Stimulated activated CD4-positive, alpha-beta T cell treated with anti-CD3 and anti-CD28 coated beads, TNF-alpha, amount 100 ng/mL, for 4 hours (primary cell): ENCODE measurements at regions not wholly inside any gene's neighbourhood (a gene's known extent, or its start where the extent isn't known, plus 50 kb on each side); places are given as distances from the start of the nearest gene placed in this dataset.

Source experiments
- DNase-seq, 3 experiments: peaks; one replicate each; pipeline ENCODE4 v3.0.0-alpha.2; 2020; ENCODE audit warnings: low read depth in 3 of 3

DNA sequence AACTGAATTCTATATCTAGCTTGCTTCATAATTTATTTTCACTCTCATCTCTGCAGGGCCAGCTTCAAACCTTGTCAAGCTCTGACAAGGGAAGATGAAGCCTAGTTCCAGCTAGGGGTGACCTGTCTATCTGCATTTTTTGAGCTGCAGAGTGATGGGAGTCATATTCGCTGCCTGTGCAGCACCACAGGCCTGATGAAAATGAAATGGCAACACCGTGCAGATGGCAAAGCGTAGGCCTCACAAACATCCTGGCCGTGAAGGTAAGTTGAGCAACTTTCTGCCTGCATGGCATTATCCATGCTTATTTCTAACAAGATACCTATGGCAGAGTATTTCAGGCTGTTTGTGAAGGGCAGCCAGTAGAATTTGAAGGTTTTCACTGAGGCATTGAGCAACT, 86.4 kb upstream of the C1QTNF9B start:
- no peak for DNase-seq

- DNase-seq, result no peak
Observed at GRCh38 chr13:23984546-23984945, 87.2 kb upstream of the C1QTNF9B start.

GRCh38 chr13:23985060-23985459, 87.8 kb upstream of the C1QTNF9B start:
- no peak for DNase-seq

- no peak for DNase-seq
Observed at GRCh38 chr13:23985839-23986238, 88.5 kb upstream of the C1QTNF9B start.

GRCh38 chr13:23986619-23987018, 89.3 kb upstream of the C1QTNF9B start:
- DNase-seq, result no peak

DNA sequence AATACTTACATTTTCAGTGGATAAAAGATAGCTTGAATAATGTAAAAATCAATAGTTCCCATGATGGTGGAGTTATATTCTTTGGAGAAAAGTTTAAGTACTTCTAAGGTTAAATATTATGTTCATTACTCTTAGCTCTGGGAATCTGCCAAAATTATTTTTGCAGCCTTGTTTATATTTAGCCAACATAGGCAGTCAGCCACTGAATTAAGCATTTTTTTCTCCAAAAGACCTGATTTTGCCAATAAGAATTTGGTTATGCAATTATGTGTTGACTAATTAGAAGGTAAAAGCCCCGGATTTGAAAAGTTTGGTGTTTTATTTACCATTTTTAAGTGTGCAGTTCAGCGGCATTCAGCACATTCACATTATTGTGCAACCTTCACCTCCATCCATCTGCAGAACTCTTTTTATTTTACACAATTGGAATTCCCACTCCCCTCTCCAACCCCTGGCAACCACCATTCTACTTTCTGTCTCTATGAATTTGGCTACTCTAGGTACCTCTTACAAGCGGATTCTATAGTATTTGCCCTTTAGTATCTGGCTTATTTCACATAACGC, 90.1 kb upstream of the C1QTNF9B start:
- DNase-seq, result no peak

GRCh38 chr13:23988546-23989122, 91.3 kb upstream of the C1QTNF9B start:
- no peak for DNase-seq

DNA sequence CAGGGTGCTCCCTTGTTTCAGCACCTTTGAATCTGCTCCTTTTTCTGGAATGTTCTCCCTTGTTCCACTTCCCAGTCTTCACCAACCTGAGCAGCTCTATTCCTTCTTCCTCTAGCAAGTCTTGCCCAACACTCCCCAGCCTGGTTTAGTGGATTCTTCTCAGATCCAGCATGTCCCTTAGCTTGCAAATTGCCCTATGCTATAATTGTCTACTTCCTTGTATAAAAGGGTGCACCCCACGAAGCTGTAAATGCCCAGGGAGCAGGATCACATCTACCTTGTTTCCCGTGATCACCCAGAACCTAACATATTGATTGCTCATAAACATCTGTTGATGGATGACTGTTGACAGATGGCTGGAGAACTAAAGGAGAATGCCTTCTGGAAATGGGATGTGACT, 93.2 kb upstream of the C1QTNF9B start:
- DNase-seq, result no peak

DNA sequence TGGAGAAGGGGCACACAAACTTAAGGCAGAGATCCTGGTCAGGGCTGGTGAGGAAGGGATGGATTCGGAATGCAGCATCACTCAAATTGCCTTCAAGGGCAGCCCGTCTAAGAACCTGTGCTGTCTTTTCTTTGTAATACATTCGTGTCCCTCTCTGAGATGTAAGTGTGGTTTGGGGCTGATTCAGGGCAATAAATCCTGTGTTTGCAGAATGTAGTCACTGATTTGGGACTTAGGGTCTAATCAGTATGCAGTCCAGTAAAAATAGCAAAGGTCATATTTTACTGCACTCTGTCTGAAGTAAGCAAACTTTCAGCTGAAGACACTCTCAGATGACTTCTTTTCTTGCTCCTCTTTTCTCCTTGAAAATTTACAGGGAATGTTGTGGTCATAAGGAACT, 93.8 kb upstream of the C1QTNF9B start:
- no peak for DNase-seq

- DNase-seq, result no peak
Observed at GRCh38 chr13:23992781-23993679, 95.7 kb upstream of the C1QTNF9B start.

DNA sequence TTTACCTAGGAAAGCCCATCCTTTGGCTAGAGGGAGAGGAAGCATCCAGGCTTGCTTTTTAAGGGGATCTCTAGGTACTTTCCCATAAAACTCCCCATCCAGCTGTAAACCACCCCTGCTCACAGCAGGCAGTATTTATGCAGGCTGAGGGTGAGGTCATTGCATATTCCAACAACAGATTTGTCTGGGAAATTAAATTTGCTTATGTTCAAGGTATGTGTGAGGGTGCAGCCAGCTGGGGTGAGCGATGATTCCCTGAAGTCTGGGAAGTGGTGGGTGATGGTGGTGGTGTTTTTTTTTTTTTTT, 96.3 kb upstream of the C1QTNF9B start:
- no peak for DNase-seq

DNA sequence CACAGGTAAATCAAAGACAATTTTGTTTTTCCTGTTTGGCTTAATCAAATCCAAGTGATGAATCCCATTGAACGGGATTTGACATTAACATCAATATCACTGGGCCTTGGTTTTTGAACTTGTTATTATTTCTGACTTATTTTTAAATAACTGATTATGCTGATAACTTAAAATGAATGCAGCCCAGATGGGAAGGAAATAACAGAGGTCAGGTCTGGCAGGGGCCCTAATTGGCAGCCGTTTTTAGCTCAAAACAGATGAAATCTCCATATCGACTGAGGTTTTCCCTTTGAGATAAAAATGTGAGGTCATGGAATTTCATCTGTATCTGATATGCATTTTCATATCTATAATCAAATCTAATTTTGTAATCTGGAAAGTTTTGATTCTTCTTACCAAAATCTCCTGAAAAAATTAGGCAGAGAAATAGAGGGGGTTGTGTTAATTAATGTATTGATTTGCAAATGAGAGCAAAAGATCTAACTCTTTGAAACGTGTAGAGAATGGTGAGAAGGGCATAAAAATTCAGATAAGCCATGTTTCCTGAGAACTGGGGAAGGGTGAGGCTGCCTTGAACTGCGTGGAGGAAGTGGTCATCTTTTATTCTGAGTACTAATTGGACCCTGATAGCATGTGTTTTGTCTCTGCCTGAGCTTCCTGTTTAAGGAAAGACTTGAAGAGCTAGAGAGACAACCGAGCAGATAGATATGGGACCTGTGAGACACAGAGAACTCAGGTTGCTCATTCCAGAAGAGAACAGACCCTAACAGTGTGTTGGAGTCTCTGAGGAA, 98.2 kb upstream of the C1QTNF9B start:
- no peak for DNase-seq

DNA sequence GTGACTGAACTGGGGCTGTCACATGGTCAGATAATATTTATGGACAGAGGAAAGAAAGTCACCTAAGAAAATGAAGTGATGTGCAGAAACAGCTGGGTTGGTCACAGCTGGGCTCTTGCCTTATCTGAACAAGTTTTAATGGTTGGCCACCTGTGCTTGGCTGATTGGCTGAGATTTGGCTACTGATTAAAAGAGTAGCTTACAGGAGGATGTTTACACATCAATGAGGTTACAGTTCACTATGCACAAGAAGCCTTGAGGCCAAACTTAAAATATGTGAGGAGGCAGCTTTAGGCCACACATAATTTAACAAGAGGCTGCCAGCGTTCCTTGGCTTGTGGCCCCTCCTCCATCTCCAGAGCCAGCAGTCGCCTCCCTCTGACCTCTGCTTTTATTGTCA, 99.2 kb upstream of the C1QTNF9B start:
- no peak for DNase-seq

- DNase-seq, result no peak
Observed at GRCh38 chr13:23999424-23999823, 102.1 kb upstream of the C1QTNF9B start.

- DNase-seq, result no peak
Observed at GRCh38 chr13:24002206-24002815, 105.0 kb upstream of the C1QTNF9B start.

DNA sequence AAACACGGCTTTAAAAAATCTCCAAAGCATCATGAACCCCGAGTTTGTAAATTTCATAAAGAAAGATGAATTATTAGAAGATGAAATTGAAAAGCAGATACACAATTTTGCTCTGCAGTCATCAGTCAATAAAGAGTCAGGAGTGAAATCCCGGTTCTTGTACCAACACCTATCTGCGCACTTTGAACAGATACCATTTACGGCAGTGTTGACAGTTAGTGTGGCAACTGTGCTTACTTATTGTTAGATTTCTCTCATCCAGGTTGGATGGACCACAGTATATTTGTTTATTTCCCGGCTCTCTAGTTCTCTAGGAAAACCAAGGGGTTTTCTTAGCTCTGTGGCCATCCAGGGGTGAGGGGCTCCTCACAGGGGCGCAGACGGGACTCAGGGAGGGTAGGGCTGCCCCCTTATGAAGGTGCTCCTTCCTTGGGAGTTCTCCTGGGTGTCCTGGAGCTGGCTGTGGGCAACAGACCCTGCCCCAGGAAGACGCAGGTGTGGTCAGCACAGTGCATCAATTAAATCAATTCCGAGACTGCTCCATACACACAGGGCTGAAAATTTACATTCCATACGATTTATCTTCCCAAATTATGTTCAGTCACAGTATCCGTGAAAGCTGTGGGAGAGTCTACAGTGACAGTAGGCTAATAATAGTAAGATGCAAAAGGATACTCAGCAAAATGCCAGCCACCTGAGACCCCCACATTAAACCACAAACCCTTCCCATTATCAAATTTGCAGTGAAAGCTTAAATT, 107.0 kb upstream of the C1QTNF9B start:
- DNase-seq, result no peak

GRCh38 chr13:24004971-24005370, 107.7 kb upstream of the C1QTNF9B start:
- no peak for DNase-seq

GRCh38 chr13:24005755-24006281, 108.5 kb upstream of the C1QTNF9B start:
- DNase-seq, result no peak

- DNase-seq, result no peak
Observed at GRCh38 chr13:24006520-24007248, 109.4 kb upstream of the C1QTNF9B start.

DNA sequence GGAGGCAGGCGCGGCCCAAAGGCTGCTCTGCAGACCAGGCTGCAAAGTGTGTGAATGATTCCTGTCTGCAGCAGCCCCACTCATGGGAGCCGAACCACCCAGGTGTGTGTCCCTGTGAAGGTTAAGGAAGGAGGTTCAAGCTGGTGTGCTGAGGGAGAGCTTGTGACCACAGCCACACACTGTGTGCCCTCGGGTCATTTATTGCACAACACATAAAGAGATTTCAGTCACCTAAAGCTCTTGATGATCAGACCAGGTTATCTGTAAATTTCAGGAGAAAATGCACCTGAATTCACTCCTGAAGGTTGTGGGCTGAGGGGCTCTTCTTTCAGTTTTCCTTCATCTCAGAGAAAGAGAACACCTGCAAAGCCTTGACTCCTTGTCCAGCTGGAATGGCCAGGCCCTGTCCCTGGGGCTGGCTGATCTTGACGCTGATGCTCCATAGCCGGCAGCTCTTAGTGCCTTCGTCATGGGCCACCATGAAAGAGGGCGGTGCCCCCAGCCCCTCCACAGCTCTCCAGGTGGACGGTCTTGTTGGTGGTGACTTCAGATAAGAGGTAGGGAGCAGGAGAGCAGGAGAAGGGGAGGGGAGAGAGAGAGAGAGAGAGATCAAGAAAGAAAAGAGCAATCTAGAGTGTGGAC, 110.8 kb upstream of the C1QTNF9B start:
- no peak for DNase-seq
